HCT116 (cell line): ENCODE measurements at regions not wholly inside any gene's neighbourhood (a gene's known extent, or its start where the extent isn't known, plus 50 kb on each side); places are given as distances from the start of the nearest gene placed in this dataset.
"Not testable (repeated sequence)": the region's sequence is repeated elsewhere in the genome, so short reads cannot be mapped to it uniquely, and the experiment has no call there.

Experiments
- ATAC-seq: fragments of 200-7000 bp; cut with Tn5 transposase; 2 replicates; pipeline ENCODE4 v1.9.1; 2020; ENCODE audit warnings: mild to moderate bottlenecking, moderate library complexity
- BruUV-seq: library from RNA; stranded (reverse); fragments of 400-500 nt; replicated peaks from 2 replicates; lab custom pipeline; 2021; lab: Mats Ljungman, UMichigan
- CTCF ChIA-PET: fragments of 300-600 bp; sonication (Branson Sonifier 250); formaldehyde crosslinking; loops from one replicate; lab custom pipeline; 2021; ENCODE audit warnings: antibody characterized with exemption; lab: Charles Lee
- POLR2A ChIA-PET: fragments of 300-600, 350-600 bp; sonication (Branson Sonifier 250); formaldehyde crosslinking; loops from one replicate; lab custom pipeline; 2021; ENCODE audit warnings: antibody characterized with exemption; lab: Charles Lee
- RAD21 ChIA-PET, 2 experiments: fragments of 300-600 bp; sonication (Branson Sonifier 250); formaldehyde crosslinking; loops; one replicate each; lab custom pipeline; 2023; ENCODE audit warnings: low total read pairs in 2 of 2; ENCODE audit not compliant: uncharacterized antibody in 2 of 2, unreplicated experiment in 2 of 2, low non-redundant PET in 1 of 2; lab: Charles Lee
- DNase-seq: peaks from one replicate; pipeline ENCODE4 v3.0.0-alpha.2; 2010; ENCODE audit warnings: low read depth, low spot score
- H2AFZ ChIP-seq: fragments of 200-600 bp; shearing (Covaris generic), sonication (generic); 2 replicates; pipeline ENCODE4 v1.6.1; 2017; ENCODE audit warnings: low read depth, mixed run types, mixed read lengths, antibody characterized with exemption, low read length; ENCODE audit not compliant: poor library complexity, severe bottlenecking
- H3K27ac ChIP-seq: 2 replicates; pipeline ENCODE4 v1.5.1; 2012; ENCODE audit warnings: low read depth, low read length
- H3K27me3 ChIP-seq: fragments of 200-600 bp; sonication (generic); 2 replicates; pipeline ENCODE4 v1.6.1; 2016; ENCODE audit warnings: mixed run types, low read length, mixed read lengths; ENCODE audit not compliant: insufficient read depth
- H3K36me3 ChIP-seq, 2 experiments: fragments of 200-500 bp in 1 of 2; fragments of 200-600 bp in 1 of 2; sonication (Bioruptor generic) in 1 of 2; sonication (generic) in 1 of 2; 2 replicates each; pipeline versions ENCODE4 v1.5.1 to v1.6.1; 2014 to 2016; ENCODE audit warnings: low read length in 2 of 2, inconsistent platforms in 1 of 2, mixed read lengths in 1 of 2, mixed run types in 1 of 2; ENCODE audit not compliant: insufficient read depth in 2 of 2, control insufficient read depth in 1 of 2
- H3K4me1 ChIP-seq, 2 experiments: fragments of 200-600 bp in 1 of 2; sonication (generic) in 1 of 2; 2 replicates each; pipeline versions ENCODE4 v1.5.1 to v1.6.1; 2012 to 2017; ENCODE audit warnings: low read length in 2 of 2, inconsistent platforms in 1 of 2, mild to moderate bottlenecking in 1 of 2, mixed read lengths in 1 of 2, mixed run types in 1 of 2, moderate library complexity in 1 of 2; ENCODE audit not compliant: insufficient read depth in 2 of 2, control insufficient read depth in 1 of 2
- H3K4me2 ChIP-seq: fragments of 200-600 bp; sonication (generic); 2 replicates; pipeline ENCODE4 v1.6.1; 2017; ENCODE audit warnings: mixed run types, low read length, mixed read lengths
- H3K4me3 ChIP-seq, 2 experiments: fragments of 200-600 bp in 1 of 2; sonication (generic) in 1 of 2; replicated peaks in 1 of 2; 2 replicates each; pipeline ENCODE4 v1.5.1; 2011 to 2016; ENCODE audit warnings: low read length in 2 of 2, control low read depth in 1 of 2, low read depth in 1 of 2, mild to moderate bottlenecking in 1 of 2, mixed read lengths in 1 of 2, mixed run types in 1 of 2
- H3K79me2 ChIP-seq: fragments of 200-600 bp; sonication (generic); 2 replicates; pipeline ENCODE4 v1.6.1; 2017; ENCODE audit warnings: mild to moderate bottlenecking, mixed run types, low read length, moderate library complexity, mixed read lengths; ENCODE audit not compliant: insufficient read depth
- H3K9ac ChIP-seq: fragments of 200-600 bp; sonication (generic); 2 replicates; pipeline ENCODE4 v1.6.1; 2016; ENCODE audit warnings: low read length, mixed read lengths
- H3K9me2 ChIP-seq: fragments of 200-600 bp; sonication (generic), shearing (Covaris generic); 2 replicates; pipeline ENCODE4 v1.6.1; 2017; ENCODE audit warnings: mixed run types, mild to moderate bottlenecking, moderate library complexity; ENCODE audit not compliant: insufficient read depth
- H3K9me3 ChIP-seq, 2 experiments: fragments of 200-500 bp in 1 of 2; fragments of 200-600 bp in 1 of 2; sonication (Bioruptor generic) in 1 of 2; sonication (generic) in 1 of 2; 2 replicates each; pipeline ENCODE4 v1.6.1; 2014 to 2017; ENCODE audit warnings: low read length in 2 of 2, mixed read lengths in 2 of 2, inconsistent platforms in 1 of 2, low read depth in 1 of 2, mild to moderate bottlenecking in 1 of 2, mixed run types in 1 of 2, moderate library complexity in 1 of 2; ENCODE audit not compliant: control insufficient read depth in 1 of 2, insufficient read depth in 1 of 2
- H4K20me1 ChIP-seq: fragments of 200-600 bp; sonication (generic), shearing (Covaris generic); 2 replicates; pipeline ENCODE4 v1.6.1; 2017; ENCODE audit warnings: mixed run types, mild to moderate bottlenecking, moderate library complexity; ENCODE audit not compliant: insufficient read depth
- intact Hi-C: fragments of 100-400 bp; cut with micrococcal nuclease; formaldehyde crosslinking; loops from 2 replicates; pipeline ENCODE4 v1.10.0; 2022

DNA sequence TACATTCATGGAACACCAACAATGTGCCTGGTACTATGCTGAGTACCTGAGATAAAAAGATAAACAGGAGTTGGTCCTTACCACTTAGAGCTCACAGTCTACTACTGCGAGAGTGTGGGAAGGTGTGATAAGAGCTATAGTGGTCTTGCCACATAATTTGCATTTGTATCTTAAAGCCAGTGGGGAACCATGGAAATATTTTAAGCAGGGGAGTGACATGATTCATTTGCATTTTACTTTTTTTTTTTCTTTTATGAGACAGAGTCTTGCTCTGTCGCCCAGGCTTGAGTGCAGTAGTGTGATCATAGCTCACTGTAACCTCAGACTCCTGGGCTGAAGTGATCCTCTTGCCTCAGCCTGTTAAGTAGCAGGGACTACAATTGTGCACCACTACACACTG, 53.6 kb downstream of the SRGAP2 start:
- H3K79me2 ChIP-seq, BruUV-seq, H3K4me3 ChIP-seq, H3K4me1 ChIP-seq, H3K9me3 ChIP-seq, intact Hi-C loops, H3K27me3 ChIP-seq, H3K9me2 ChIP-seq, H3K36me3 ChIP-seq, CTCF ChIA-PET, DNase-seq, H3K27ac ChIP-seq, ATAC-seq, H4K20me1 ChIP-seq, H3K9ac ChIP-seq, H2AFZ ChIP-seq, H3K4me2 ChIP-seq, POLR2A ChIA-PET, RAD21 ChIA-PET: not testable (repeated sequence)

DNA sequence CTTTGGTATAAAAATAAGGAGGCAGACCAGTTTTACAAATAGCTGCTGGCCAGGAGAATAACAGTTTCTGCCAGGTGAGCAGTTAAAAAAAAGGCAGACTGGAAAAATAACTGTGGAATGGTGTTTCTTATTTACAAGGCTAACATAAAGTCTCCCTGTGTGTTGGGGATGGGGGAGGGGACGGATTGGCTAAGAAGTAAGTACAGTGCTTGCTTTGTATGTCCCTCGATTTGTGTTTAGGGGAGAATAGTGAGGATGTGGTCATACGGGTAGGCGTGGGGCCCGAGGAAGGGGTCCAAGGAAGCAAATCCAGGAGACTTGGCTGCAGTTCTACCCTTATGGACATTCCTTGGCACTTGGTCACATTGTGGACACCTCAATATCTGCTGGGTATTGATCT, 58.1 kb downstream of the SRGAP2 start:
- BruUV-seq, DNase-seq, ATAC-seq, H3K4me1 ChIP-seq, H3K9me2 ChIP-seq, intact Hi-C loops, POLR2A ChIA-PET, RAD21 ChIA-PET, H3K4me2 ChIP-seq, H2AFZ ChIP-seq, H3K9ac ChIP-seq, H4K20me1 ChIP-seq, H3K27me3 ChIP-seq, H3K36me3 ChIP-seq, H3K4me3 ChIP-seq, H3K9me3 ChIP-seq, H3K27ac ChIP-seq, H3K79me2 ChIP-seq, CTCF ChIA-PET: not testable (repeated sequence)

DNA sequence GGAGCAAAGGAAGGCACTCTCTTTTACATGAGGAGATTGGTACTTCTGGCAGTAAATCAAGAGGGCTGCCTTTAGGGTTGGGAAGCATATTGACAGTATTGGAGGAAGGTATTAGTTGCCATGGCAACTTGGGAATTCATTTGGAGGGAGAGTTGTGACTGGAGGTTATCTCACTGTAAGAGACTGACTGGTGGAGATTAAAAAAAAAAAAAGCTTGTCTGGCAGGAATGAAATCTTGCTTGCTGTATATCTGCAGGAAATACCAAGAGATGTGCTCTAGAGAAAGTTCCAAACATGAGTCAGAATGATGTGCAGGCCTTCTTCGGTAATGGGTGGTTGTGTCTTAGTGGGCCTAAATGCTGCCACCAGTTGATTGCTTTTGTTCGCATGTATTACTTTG, 59.1 kb downstream of the SRGAP2 start:
- H2AFZ ChIP-seq, CTCF ChIA-PET, H3K4me2 ChIP-seq, H4K20me1 ChIP-seq, H3K79me2 ChIP-seq, H3K9me3 ChIP-seq, ATAC-seq, H3K36me3 ChIP-seq, H3K27ac ChIP-seq, H3K9me2 ChIP-seq, intact Hi-C loops, H3K27me3 ChIP-seq, DNase-seq, H3K4me1 ChIP-seq, H3K4me3 ChIP-seq, RAD21 ChIA-PET, POLR2A ChIA-PET, H3K9ac ChIP-seq, BruUV-seq: not testable (repeated sequence)

DNA sequence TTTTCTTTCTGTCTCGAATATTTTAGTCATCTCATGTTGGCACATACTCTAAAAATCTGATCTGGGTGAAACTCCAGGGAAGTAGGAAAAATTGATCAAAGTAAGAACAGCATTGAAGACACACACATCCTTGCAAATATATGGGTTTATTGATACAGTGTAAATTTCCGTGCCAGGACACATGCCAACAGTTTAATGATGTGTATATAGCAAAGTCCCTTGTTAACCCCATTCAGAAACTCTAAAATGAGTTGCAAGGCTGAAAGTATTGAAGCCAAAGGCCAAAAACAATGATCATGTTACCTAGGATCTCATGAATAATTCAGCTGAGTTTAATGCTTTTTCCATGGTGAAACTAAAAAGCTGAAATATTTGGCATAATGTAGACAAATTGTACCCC, 61.6 kb downstream of the SRGAP2 start:
- intact Hi-C loops, H3K27me3 ChIP-seq, H3K4me1 ChIP-seq, H4K20me1 ChIP-seq, DNase-seq, H3K9ac ChIP-seq, H3K4me2 ChIP-seq, H3K36me3 ChIP-seq, H3K27ac ChIP-seq, H2AFZ ChIP-seq, H3K4me3 ChIP-seq, RAD21 ChIA-PET, BruUV-seq, H3K79me2 ChIP-seq, H3K9me2 ChIP-seq, ATAC-seq, POLR2A ChIA-PET, H3K9me3 ChIP-seq, CTCF ChIA-PET: not testable (repeated sequence)

DNA sequence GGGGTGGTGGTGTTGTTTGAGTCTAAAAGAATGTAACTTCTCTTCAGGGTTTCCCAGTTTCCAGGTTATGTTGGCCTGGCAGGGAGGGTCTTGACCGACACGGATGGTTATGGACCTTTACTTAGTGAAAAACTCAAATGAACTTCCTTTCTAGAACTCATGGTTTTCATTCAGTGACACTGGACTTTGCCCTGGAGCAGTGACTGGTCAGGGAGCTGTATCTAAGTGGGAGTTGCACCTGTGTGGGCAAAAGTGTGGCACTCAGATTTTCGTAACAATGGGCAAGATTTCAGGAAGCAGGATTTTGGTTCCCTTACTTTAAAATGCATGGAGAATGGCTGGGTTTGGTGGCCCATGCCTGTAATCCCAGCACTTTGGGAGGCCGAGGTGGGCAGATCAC, 67.8 kb downstream of the SRGAP2 start:
- H3K9me2 ChIP-seq, H3K9ac ChIP-seq, H3K36me3 ChIP-seq, H3K4me3 ChIP-seq, ATAC-seq, CTCF ChIA-PET, intact Hi-C loops, H3K27ac ChIP-seq, H4K20me1 ChIP-seq, POLR2A ChIA-PET, H3K4me1 ChIP-seq, BruUV-seq, H3K4me2 ChIP-seq, H2AFZ ChIP-seq, RAD21 ChIA-PET, H3K79me2 ChIP-seq, H3K27me3 ChIP-seq, DNase-seq, H3K9me3 ChIP-seq: not testable (repeated sequence)
